DMS114 treated with DMSO at 0.1 percent for 48 hours (cell line): ENCODE measurements at regions not wholly inside any gene's neighbourhood (a gene's known extent, or its start where the extent isn't known, plus 50 kb on each side); places are given as distances from the start of the nearest gene placed in this dataset.
"Not testable (repeated sequence)": the region's sequence is repeated elsewhere in the genome, so short reads cannot be mapped to it uniquely, and the experiment has no call there.

Experiments
- DNase-seq: peaks from one replicate; lab custom pipeline; 2025; ENCODE audit not compliant: unreplicated experiment; lab: John Stamatoyannopoulos, UW

DNA sequence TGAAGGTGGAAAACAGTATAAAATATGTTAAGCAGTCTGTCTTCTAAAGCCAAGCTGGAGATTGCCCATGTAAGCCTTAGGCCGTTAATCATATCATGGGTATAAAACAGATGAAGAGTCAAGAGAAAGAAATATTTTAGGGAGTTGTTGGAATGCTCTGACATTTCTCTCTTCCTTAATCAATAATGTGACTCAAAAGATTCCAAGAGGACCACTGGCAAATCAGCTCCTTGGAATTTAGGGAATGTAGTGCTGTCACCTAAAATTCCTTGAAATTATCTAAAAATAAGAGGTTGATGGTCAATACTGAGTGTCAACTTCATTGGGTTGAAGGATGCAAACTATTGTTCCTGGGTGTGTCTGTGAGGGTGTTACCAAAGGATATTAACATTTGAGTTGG is 525.9 kb downstream of the KCNA4 start:
- DNase-seq: no peak

DNA sequence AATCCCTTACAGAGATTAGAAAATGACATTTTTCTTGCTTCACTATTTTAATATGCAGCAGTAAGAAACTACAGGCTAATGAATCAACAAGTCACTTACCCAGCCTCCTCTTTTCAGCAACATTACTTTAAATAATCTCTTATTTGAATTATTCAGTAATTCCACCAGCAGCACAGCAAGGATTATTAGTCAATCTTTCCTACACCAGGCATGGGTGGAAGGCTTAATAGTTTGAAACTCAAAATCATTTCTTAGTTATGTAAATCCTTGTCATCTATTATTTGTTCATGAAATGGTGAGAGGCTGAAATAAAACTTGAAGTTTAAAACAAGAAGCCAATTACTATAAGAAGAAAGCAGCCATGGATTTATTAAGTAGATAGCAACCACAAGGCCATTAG is 530.5 kb downstream of the KCNA4 start:
- DNase-seq: no peak

DNA sequence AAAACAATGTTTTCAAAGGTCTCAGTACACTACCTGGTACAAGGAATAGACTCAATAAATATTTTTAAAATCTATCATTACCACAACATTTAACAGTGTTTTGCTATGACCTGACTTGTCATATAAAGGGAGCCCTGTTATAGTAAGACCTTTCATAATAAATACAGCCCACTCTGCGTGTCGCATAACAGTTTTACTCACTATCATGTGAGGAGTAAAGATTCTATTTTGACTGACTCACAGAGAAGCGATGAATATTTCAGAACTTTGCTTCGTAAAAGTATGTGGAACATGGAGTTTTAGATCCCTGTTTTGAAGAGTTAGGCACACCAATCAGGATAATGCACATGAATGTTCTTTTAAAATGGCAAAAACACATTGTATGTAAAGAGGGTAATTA is 531.2 kb downstream of the KCNA4 start:
- DNase-seq: no peak

DNA sequence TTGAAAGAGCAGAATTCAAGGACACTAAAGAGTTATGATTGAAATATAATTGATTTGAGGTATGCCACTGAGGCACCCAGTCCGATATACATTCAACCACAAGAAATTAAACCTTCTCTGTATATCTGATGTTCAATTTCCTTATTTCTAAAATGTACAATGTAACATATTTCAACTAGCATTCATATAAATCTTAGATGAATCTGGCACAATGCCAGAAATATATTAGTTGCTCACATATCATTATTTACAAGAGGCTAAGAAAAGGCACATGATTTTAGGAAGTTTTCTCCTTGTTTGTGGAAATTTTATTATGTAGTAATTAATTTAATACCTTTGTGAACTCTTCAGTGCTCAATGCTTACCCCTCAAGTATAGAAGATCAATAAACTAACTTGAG is 532.3 kb downstream of the KCNA4 start:
- no peak for DNase-seq

DNA sequence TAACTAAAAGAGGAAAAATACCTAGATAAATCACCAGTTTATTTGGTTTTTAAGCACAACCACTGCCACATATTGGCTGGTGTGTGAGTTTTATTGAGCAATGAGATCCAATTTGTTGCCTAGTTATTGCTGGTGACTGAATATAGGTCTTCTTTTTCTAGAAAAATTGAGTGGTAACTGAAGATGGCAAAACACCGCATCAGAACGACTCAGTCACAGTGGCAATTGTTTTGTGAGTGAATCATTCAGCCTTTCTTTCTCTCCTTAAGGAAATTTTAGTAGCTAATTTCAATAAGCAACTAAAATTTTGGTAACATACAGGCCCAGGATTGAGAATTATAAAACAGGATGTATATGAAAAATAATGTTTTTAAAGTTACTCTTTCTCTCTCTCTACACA is 533.0 kb downstream of the KCNA4 start:
- DNase-seq: no peak

DNA sequence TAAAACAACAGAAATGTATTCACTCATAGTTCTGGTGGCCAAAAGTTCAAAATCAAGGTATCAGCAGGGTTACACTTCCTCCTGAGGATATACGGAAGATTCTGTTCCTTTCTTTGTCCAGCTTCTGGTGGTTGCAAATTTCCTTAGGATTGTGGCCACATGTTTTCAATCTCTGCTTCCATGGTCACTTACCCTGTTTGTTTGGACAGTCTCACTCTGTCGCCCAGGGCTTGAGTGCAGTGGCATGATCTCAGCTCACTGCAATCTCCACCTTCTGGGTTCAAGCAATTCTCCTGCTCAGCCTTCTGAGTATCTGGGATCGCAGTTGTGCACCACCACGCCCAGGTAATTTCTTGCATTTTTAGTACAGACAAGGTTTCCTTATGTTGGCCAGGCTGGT is 534.3 kb downstream of the KCNA4 start:
- DNase-seq: no peak

DNA sequence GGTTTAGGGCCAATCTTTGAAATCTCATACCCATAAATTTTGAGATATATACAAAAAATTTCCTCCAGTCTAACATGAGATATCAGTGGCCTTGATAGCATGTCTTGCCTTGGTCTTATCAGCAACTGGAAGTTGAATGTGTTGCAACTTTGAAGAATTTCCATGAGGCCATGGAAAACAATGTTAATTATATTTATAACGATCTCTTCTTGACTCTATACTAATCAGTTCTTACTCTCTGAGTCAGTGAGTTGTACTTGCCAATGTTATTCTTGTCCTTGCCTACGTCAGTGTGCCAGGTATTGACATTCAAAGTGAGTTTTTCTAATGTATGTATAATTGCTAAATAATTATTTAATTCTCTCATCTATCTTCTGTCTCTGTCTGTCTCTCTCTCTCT is 535.1 kb downstream of the KCNA4 start:
- no peak for DNase-seq

DNA sequence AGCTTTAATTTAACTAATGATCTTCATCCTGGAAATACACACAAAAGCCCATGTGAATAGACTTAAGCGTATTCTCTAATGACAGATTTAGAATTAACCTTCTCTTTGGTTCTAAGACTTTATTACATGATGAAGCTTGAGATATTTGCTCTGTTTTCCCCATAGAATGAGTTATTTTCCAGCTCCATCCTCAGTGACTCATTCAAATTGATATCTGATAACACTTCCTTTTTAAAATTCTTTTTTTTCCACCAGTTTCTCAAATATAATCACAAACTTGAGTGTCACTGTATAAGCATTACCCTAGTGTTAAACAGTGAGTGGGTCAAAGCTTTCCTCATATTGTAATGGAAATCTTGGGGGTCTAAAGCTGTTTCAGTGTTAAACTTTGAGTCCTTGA is 535.8 kb downstream of the KCNA4 start:
- no peak for DNase-seq

DNA sequence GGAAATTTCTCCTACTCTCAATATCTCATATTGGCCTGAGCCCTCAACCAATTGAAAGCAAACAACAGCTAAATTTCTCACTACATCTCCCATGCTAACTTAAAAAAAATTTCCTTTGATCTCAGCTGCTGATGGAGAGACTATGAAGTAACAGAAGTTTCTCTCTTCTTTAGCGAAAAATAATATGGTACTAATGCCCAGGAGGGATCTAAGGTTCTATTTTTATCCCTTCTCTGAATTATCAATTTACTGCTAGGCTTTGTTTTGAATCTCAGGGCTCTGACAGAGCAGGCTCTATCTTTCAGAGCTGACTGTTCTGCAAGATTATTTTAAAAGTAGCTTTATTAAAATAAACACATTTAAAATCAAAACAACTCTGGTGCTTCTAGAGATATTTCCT is 558.6 kb downstream of the KCNA4 start:
- DNase-seq: no peak

DNA sequence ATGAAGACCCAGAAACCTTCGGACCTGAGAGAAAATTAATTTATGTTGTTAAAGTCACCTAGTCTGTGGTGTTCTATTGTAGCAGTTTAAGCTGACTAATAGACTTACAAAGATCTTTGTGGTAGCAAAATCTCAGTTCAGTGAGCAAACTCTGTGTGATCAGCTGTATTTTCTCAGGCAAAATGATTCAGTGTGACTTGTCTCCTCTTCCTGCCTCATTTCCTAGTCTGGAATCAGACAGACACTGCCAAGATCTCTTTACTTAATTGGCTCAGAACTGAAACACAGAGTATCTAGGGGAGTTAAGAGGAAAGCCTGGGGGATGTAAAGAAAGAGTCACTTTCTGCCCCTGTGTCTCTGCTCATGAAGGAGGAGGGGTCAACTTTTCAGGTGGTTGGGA is 564.7 kb downstream of the KCNA4 start:
- no peak for DNase-seq

DNA sequence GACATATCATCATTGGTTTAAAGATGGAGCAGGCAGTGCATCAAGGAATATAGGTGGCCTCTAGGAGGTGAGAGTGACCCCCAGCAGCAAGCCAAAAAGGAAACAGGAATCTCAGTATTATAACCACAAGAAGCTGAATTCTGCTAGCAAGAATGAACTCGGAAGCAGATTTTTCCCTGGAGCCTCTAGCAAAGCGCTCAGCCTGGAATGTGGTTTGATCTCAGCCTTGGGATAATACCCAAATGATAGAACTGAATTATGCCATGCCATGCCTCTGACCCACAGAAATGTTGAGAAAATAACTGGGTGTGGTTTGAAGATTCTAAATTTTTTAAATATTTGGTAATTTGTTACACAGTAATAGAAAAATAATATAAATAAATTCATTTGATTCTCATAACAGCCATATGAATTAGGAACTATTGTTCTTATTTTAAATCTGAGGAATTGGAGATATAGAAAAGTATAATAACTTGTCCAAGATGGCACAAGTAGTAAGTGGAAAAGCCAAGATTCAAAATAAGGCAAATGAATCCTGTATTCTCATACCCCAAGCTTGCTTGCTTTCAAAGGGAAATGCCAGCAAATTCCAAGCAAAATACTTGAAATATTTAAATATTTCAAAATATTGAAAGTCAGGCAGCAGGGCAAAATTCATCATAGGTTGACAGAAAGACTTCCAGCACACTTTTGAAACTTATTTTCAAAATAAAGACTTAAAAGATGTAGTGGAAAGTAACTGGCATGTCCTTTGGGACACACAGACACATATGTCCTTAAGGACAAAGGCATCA is 567.4 kb downstream of the KCNA4 start:
- DNase-seq: no peak

DNA sequence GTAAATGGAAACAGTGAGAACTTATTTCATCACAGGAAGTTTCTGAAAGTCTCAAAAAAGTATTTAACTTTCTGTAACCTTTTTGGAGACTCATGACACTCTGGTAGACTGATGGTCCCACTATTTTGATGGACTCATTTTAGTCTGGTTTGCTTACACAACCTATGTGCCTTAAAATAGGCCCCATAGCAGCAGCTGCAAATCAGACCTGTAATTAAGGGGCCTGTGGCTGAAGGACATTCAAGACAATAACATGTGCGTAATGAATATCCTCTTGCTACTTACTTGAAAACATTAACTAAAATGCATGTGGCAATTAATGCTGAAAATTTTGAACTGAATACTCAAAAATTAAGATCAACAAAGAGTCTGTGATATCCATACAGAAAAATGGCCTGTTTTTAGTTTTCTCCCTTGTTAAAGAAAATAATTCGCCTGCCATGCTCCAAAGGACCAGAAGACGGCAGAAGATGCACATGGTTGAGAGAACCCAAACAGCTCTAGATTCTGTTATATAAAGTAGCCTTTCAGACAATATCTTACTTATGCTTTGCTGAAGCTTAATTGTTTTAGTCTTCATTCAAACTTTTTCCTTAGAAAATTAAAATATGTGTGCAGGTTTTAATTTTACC is 568.5 kb downstream of the KCNA4 start:
- no peak for DNase-seq

DNA sequence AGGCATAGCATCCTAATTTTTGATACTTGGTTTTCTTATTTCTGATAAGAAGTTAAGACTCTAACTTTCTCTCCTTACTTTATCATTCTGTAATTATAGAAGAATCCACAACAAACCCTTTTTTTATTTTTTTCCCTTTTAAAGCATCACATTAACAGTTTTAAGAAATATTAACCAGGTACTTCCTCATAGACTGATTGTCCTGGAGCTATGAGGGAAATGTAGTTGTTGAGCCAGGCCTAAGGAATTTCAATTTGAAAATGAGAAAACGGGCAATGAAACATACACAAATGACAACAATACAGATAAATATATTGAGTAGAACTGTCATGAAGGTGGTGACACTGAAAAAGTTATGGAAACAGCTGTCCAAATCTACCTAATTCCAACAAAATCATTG is 569.0 kb downstream of the KCNA4 start:
- DNase-seq: no peak

DNA sequence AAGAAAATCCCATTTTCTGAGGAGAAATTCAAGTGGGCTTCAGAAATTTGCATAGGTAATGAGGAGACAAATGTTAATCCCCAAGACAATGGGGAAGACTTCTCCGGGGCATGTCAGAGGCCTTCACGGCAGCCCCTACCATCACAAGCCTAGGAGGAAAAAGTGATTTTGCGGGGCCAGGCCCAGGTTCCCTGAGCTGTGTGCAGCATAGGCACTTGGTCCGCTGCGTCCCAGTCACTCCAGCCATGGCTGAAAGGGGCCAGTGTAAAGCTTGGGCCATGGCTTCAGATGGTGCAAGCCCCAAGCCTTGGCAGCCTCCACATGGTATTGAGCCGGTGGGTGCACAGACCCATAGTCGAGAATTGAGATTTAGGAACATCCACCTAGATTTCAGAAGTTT is 570.7 kb downstream of the KCNA4 start:
- DNase-seq: no peak

DNA sequence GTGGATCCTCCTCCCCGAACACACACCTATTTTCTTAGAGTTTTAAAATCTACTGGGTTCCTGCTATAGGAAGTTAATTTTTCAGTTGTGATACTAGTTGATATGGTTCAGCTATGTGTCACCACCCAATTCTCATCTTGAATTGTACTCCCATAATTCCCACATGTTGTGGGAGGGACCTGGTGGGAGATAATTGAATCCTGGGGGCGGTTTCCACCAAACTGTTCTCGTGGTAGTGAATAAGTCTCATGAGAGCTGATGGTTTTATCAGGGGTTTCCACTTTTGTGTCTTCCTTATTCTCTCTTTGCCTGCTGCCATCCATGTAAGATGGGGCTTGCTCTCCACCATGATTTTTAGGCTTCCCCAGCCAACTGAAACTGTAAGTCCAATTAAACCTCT is 571.6 kb downstream of the KCNA4 start:
- not testable (repeated sequence) for DNase-seq

DNA sequence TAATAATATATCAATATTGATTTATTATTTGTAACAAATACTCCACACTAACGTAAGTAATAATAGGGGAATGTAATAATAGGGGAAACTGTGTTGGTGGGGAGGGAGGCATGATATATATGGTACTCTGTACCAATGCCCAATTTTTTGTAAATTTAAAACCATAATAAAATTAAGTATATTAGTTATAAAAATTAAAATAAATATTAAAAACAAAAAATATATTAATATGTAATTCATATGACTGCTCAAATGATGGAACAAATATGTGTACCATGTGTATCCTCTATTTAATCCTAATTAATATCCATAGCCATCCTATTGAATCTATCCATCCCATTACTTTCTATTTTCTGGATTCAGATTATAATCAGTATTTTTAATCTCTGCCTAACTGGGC is 578.0 kb downstream of the KCNA4 start:
- DNase-seq: no peak

DNA sequence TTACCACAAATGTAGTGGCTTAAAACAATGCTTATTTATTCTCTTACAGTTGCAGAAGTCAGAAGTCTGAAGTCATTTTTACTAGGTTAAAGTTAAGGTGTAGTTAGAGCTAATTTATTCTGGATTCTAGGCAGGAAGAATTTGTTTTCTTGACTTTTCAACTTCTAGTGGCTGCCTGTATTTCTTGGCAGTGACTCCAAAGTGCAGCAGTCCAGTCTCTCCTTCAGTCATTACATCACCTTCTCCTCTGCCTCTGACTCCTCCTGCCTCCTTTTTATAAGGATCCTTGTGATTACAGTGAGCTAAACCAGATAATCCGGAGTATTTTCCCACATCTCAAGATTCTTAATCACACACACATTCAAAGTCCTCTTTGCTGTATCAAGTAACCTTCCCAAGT is 581.4 kb downstream of the KCNA4 start:
- DNase-seq: no peak

DNA sequence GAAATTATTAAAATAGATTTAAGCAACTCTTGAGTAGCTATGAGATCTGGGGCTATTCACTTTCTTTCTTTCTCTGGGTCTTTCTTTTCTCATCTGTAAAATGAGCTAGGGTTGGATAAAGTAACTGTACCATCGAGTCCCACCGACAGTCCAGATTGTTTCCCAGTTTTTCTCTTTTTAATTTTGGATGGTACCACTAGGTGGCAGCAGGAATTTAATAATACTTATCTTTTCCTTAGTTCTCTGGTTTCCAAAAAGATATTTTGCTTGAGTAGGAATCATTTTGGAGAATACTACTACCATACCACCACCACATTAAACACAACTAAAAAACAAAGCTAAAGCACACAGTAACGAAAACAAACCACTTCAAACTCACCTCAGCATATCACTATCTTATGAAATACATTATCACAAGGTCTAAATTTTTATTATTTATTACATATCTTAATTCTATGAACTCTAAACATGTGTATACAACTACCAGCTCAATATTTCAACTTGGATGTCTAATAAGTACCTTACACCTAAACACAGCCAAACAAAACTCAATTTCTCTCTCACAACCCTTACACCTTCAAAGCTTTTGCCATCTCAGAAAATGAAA is 584.0 kb downstream of the KCNA4 start:
- DNase-seq: peak; percentile 14

DNA sequence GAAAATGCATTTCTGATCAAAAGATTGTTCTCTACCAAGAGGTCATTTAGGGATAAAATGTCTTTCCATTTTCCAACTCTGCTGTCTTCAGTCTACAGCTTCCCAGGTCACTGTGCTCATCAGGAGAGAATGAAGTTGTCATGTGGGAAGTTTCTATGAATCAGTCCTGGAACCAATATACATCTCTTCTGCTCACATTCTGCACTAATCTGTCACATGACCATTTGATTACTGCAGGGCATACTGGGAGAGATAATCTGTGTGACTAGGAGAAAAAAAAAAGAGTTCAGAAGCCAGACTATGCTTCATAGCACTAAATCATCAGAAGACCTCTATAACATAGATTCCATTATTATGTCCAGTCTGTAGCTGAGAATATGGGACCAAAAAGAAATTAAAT is 611.5 kb downstream of the KCNA4 start:
- no peak for DNase-seq

DNA sequence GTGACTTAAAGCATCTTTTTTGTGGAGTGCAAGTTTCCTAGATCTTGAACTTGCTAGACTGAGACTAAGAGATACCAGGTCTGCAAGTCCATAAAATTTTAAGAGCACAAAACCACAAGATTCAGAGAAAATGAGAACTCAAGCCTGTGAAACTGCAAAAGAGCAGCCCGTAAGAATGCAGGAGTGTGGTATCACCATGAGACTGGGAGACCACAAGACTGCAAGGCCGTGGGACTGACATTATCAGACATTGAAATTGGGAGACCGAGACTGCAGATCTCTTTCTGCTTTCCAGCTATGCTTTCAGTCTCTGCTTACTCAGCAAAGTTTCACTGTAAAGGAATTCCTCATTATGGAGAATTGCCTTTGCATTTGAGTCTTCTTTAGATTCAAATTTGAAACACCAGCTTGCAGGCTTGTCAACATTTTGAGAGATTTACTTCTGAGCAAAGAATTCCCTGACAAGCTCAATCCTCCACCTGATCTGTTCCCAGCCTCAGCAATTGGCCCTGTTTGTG is 621.2 kb downstream of the KCNA4 start:
- no peak for DNase-seq

DNA sequence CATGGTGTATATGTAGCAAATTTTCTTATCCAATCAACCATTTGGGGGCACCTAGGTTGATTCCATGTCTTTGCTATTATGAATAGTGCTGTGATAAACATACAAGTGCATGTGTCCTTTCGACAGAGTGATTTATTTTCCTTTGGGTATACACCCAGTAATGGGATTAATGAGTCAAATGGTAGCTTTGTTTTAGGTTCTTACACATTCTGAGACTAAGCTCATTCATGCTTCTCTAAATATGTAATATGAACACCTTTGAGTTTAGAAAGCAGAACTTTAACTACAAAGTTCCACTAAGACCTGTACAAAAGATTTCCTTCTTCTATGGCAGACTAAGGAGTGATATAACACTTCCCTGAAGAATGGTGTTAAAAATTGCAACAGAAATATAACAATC is 627.0 kb downstream of the KCNA4 start:
- no peak for DNase-seq

DNA sequence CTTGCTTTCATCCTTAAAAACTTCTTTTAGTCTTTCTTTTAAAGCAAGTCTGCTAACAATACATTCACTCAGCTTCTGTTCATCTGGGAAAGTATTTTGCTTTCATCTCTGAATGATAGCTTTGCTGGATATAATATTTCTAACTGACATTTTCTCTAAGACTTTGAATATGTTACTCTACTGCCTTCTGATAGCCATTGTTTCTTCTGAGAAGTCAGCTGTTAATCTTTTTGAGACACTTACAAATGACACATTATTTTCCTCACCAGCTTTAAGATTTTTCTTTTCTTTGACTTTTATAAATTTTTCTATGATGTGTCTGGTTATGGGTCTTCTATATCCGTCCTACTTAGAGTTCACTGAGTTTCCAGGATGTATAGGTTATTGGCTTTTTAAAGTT is 643.1 kb downstream of the KCNA4 start:
- DNase-seq: no peak
